HG03135 (cell line): ENCODE measurements at regions not wholly inside any gene's neighbourhood (a gene's known extent, or its start where the extent isn't known, plus 50 kb on each side); places are given as distances from the start of the nearest gene placed in this dataset.
"Not testable (repeated sequence)": the region's sequence is repeated elsewhere in the genome, so short reads cannot be mapped to it uniquely, and the experiment has no call there.

Experiments used
- ATAC-seq: cut with Tn5 transposase; IDR thresholded peaks from one replicate; pipeline ENCODE4 v1.9.1; 2021; ENCODE audit warnings: mild to moderate bottlenecking, moderate library complexity; ENCODE audit not compliant: unreplicated experiment

- ATAC-seq = no peak
Measured at GRCh38 chr6:85236636-85237035, 213.2 kb upstream of the NT5E start.

GRCh38 chr6:85227345-85227744 is 222.5 kb upstream of the NT5E start:
- ATAC-seq = not testable (repeated sequence)

DNA sequence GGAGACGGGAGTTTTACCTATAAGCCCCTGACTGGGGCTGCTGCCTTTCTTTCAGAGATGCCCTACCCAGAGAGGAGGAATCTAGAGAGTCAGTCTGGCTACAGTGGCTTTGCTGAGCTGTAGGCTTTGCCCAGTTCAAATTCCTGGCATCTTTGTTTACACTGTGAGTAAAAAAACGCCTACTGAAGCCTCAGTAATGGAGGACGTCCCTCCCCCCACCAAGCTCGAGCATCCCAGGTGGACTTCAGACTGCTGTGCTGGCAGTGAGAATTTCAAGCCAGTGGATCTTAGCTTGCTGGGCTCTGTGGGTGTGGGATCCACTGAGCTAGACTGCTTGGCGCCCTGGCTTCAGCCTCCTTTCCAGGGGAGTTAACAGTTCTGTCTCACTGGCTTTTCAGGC is 237.1 kb upstream of the NT5E start:
- ATAC-seq = not testable (repeated sequence)

DNA sequence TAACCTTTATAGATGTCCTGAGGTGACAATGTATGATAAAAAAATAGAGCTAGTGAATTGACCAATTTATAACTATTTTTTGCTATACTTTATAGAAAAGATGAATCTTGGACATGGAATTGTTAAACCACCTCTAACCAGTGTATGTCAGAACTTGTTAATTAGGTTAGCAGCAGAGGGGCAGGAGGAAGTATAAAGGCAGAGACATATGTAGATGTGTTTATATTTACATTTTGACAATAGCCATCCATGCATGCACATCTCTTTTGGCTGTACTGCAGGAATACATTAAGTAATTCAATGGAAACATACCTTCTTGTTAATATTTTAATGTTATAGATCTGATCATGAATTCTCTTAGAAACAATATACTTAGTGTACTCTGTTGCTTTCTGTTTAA is 254.6 kb upstream of the NT5E start:
- no peak for ATAC-seq

DNA sequence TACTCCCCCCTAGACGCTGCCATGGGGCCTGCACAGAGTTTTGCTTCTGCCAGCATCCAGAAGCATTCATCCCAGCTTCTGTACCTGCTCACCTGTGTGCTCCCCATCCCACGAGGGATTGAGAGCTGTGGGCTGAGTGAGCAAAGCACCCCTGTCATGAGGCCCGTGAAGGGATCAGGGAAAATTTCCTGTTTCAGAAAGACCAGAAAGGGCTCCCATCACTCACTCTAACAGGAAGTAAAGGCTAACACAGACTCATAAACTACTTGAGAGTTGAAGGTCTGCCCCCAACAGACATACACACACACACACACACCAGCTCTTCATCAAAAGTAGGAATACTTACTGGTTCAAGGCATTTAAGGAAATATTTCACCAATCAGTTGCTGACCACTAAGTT is 256.5 kb upstream of the NT5E start:
- ATAC-seq = no peak

DNA sequence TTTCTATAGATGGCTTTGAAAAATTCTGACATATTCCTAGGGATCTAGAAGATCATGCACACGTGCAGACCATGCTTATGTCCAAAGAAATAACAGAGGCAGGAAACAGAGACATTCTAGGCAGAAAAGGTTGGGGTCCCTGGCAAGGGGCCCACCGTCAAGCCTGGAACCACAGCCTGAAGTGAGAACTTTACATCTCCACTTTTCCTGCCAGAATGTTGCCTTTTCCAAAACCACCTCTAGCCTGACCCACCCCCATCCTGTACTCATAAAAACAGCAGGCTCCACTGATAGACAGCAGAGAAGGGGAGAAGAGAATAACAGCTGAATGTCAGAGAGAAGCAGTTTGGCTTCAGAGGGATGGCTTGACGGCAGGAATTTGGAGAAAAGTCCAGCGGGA is 257.3 kb upstream of the NT5E start:
- no peak for ATAC-seq

DNA sequence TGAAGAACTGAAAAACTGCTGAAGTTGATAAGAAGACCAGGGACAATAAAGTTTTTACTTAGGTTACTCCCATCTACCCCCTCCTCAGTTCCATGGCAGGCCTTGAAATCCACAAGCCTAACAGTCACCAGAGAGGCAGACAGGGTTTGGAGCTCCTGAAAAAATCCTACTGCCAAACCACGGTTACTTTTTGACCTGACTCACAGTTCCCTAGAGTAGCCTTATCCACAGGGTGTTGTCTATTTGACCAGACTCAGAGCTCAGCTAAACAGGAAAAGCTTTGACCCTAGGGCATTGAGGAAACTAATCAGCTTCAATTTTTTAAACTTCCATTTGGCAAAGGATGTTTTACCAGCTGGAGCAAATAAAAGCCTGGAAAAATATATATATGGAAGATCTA is 257.7 kb upstream of the NT5E start:
- no peak for ATAC-seq

DNA sequence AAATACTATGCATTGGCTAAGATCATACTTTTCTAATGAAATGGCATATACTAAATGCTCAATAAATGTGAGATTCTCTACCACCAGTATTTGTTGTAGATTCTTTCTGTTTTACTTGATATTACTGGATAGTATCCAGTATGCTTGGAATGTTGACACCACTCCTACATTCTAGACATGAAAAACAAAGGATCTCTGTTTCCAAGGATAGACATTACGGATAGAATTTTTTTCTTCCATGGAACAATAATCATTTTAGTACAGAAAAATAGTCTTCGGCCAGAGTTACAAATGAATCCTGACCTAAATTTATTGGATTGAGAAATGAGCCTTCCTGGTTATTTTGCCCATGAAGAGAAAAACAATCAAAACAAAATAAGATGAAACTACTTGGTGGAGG is 258.2 kb upstream of the NT5E start:
- ATAC-seq = no peak

- ATAC-seq = no peak
Measured at GRCh38 chr6:85186546-85187175, 263.2 kb upstream of the NT5E start.

- ATAC-seq = no peak
Measured at GRCh38 chr6:85185977-85186376, 263.9 kb upstream of the NT5E start.

GRCh38 chr6:85183841-85184240 is 266.0 kb upstream of the NT5E start:
- ATAC-seq = no peak

GRCh38 chr6:85172705-85173104 is 277.2 kb upstream of the NT5E start:
- ATAC-seq = no peak

GRCh38 chr6:85172161-85172560 is 277.7 kb upstream of the NT5E start:
- ATAC-seq = no peak

DNA sequence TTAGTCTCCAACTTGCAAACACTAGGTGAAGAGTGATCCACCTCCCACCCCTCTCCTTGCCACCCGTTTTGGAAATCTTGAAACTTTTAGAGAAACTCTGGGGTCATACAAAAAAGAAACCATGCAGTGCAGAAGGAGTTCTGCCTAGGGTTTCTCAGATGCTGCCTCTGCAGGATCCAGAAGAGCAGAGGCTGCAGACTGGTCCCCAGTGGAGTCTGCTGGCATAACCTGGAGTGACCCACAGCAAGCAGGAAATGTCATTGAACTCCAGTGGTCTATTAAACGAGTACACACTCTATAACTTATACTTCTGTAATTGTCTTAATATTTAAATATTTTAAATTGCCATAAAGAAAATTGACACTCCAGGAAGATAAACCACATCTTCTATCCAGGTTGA is 280.7 kb upstream of the NT5E start:
- no peak for ATAC-seq

GRCh38 chr6:85168146-85168545 is 281.7 kb upstream of the NT5E start:
- ATAC-seq = no peak

- no peak for ATAC-seq
Measured at GRCh38 chr6:85166114-85166741, 283.7 kb upstream of the NT5E start.

GRCh38 chr6:85163156-85164080 is 286.5 kb upstream of the NT5E start:
- ATAC-seq = no peak

- no peak for ATAC-seq
Measured at GRCh38 chr6:85157311-85157710, 292.6 kb upstream of the NT5E start.

GRCh38 chr6:85143676-85144075 is 306.2 kb upstream of the NT5E start:
- ATAC-seq = no peak

DNA sequence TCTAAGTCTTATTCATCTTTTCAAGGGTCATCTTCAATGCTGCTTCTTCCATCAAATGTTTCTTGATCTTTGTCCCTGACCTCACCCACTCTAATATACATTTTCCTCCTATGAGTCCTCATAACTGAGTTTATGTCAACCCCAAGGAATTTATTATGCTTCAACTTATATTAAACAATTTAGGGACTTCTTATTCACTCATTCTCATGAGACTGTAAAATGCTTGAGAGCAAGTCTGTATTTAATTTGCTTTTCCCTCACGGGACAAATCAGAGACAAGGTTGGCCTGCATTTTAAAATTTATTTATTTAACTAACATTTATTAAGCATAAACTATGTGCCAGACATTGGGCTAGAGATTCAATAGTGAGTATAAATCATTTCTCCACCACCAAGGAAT is 312.0 kb upstream of the NT5E start:
- ATAC-seq = no peak

DNA sequence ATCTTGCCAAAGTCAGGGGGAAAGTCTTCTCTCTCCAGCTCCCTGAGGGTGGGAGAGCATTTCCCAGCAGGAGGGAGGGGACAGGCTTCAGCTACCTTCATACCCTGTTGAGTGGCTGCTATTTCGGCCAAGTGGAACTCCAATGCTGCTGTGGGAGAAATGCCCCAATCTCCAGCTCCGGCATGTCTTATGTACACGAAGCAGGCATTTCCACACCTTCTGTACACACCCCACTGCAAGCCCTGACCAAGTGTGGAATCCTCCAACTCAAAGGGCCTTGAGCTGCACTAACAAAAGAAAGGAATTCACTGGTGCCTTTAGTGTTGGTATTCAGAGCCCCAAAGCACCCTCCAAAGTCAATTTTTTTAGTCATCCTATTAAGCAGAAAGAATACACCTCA is 313.6 kb upstream of the NT5E start:
- no peak for ATAC-seq
